Activated naive CD8-positive, alpha-beta T cell treated with anti-CD3 and anti-CD28 coated beads, Interleukin-2, amount 10 ng/mL, durations not matched to agents 7 days and 5 days (primary cell): ENCODE measurements at regions not wholly inside any gene's neighbourhood (a gene's known extent, or its start where the extent isn't known, plus 50 kb on each side); places are given as distances from the start of the nearest gene placed in this dataset.

Experiments used
- ATAC-seq: fragments of 150-1000 bp; cut with Tn5 transposase; one replicate; pipeline ENCODE4 v1.10.0; 2021; ENCODE audit warnings: low read depth, moderate library complexity
- POLR2A ChIA-PET: fragments of 350-600 bp; sonication (Branson Sonifier 250); formaldehyde crosslinking; loops from one replicate; lab custom pipeline; 2021; ENCODE audit warnings: antibody characterized with exemption; lab: Charles Lee
- DNase-seq: peaks from one replicate; pipeline ENCODE4 v3.0.0; 2021
- H3K27ac Mint-ChIP-seq: one replicate; pipeline ENCODE4 v1.8.0; 2022; ENCODE audit warnings: mild to moderate bottlenecking, mixed read lengths
- H3K27me3 Mint-ChIP-seq: one replicate; pipeline ENCODE4 v1.8.0; 2022; ENCODE audit warnings: mild to moderate bottlenecking, moderate library complexity, mixed read lengths
- H3K36me3 Mint-ChIP-seq: one replicate; pipeline ENCODE4 v1.8.0; 2021; ENCODE audit warnings: mild to moderate bottlenecking, mixed read lengths
- H3K4me1 Mint-ChIP-seq: one replicate; pipeline ENCODE4 v1.8.0; 2021; ENCODE audit warnings: mixed read lengths
- H3K4me3 Mint-ChIP-seq: one replicate; pipeline ENCODE4 v1.8.0; 2022; ENCODE audit warnings: mild to moderate bottlenecking, moderate library complexity, mixed read lengths
- H3K9me3 Mint-ChIP-seq: one replicate; pipeline ENCODE4 v1.8.0; 2021; ENCODE audit warnings: mixed read lengths

DNA sequence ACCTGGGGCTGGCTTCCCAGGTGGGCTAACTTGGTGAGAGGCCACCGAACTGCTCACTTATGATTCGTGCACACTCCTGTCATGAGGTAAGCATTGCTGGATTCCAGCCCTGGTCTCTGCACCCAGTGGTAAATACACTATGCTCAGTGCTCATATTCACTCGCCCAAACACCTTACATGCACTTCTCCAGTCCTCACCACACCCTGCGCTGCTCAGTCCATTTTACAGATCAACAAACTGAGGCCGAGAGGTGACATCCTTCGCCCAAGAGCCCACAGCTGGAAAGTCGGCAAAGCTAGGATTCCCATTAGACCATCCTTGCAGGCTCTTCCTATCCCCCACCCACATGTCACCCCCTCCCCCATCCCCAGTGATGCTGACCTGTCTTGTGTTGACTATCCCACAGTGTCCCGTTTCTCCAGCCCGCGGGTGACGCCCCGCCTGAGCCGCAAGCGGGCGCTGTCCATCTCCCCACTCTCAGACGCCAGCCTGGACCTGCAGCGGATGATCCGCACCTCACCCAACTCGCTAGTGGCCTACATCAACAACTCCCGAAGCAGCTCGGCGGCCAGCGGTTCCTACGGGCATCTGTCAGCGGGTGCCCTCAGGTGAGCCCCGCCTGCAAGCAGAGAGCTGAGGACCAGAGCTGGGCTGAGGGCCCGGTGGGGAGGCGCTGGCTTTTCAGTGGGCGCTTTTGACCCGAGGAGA is 232.8 kb downstream of the GLI2 start:
- no peak overlapping the region for H3K4me3 Mint-ChIP-seq
- no peak for DNase-seq
- ATAC-seq, result no peak
- H3K9me3 Mint-ChIP-seq, result no peaks in the 10 kb centered on the region
- H3K36me3 Mint-ChIP-seq, result no peaks in the 10 kb centered on the region
- H3K4me1 Mint-ChIP-seq, result no peaks in the 10 kb centered on the region
- no peaks in the 10 kb centered on the region for H3K27me3 Mint-ChIP-seq
- POLR2A ChIA-PET, result no interaction called here
- H3K27ac Mint-ChIP-seq, result no peak overlapping the region

DNA sequence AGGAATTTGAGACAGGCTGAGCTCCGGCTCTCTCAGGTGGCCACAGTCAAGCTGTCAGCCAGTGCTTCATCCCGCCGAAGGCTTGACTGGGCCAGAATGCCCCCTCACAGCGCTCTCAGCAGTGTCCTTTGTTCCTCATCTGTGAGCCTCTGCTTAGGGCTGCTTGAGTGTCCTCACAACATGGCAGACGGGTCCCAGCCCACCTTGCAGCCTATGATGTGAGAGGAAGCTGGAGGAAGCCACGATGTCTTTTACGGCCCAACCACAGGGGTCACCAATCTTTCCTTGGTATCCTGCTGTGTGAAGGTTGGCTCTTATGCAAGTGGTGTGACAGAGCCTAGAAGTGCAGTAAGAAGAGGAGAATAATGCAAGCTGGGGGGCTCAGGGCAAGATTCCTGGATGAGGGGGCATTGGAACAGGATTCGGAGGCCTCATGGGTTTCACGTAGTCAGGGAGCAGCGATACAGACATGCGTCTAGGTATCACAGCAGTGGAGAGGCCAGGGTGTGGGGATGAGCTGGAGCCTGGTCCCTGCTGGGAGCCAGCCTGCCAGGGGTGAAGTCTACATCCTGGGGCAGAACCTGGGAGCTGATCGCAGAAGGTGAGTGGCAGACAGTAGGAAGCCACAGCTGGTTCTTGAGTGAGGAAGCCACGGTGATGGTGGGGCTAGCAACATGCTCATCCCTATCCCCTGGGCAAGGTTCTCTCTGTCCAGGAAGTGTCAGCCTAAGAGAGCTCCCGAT is 234.1 kb downstream of the GLI2 start:
- H3K27me3 Mint-ChIP-seq, result no peaks in the 10 kb centered on the region
- POLR2A ChIA-PET, result no interaction called here
- DNase-seq (no peak), ATAC-seq (no peak)
- H3K9me3 Mint-ChIP-seq, result no peaks in the 10 kb centered on the region
- no peaks in the 10 kb centered on the region for H3K4me1 Mint-ChIP-seq
- H3K36me3 Mint-ChIP-seq, result no peaks in the 10 kb centered on the region
- H3K4me3 Mint-ChIP-seq, result no peak overlapping the region
- no peak overlapping the region for H3K27ac Mint-ChIP-seq

DNA sequence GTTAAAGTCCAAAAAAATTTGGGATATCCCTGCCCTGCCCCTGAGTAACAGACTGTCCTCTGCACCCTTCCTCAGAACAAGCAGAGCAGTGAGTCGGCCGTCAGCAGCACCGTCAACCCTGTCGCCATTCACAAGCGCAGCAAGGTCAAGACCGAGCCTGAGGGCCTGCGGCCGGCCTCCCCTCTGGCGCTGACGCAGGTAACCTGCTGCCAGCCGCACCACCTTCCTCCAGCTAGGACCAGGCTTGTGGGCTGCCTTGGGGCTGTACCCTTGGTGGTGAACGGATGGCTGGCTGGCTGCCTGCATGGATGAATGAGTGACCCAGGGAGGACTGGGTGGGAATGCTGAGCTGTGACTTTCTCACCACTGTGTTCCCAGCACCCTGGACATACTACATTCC is 236.2 kb downstream of the GLI2 start:
- no peaks in the 10 kb centered on the region for H3K36me3 Mint-ChIP-seq
- H3K27me3 Mint-ChIP-seq, result no peaks in the 10 kb centered on the region
- H3K9me3 Mint-ChIP-seq, result no peaks in the 10 kb centered on the region
- no peaks in the 10 kb centered on the region for H3K4me1 Mint-ChIP-seq
- no peak overlapping the region for H3K27ac Mint-ChIP-seq
- no peak for ATAC-seq
- no peak for DNase-seq
- POLR2A ChIA-PET, result no interaction called here
- no peak overlapping the region for H3K4me3 Mint-ChIP-seq

DNA sequence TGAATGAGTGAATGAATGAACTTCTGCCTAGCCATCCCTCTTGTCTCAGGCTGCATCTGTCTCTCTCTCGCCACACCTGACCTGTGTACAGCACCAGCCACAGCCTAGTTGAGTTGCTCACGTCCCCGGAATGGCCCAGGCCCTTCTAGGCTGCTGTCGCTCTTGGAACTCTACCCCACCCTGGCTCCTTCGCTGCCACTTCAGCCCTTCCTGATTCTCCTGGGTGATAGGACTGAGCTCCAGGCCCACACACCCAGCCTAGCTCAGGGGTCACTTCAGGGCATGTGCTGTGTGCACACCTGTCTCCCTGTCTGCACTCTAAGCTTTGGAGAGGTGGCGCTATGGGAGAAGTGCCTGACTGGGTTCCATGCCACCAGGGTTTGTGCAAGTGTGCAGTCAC is 236.6 kb downstream of the GLI2 start:
- H3K9me3 Mint-ChIP-seq, result no peaks in the 10 kb centered on the region
- H3K36me3 Mint-ChIP-seq, result no peaks in the 10 kb centered on the region
- DNase-seq (no peak), ATAC-seq (no peak)
- POLR2A ChIA-PET, result no interaction called here
- no peaks in the 10 kb centered on the region for H3K4me1 Mint-ChIP-seq
- H3K4me3 Mint-ChIP-seq, result no peak overlapping the region
- H3K27ac Mint-ChIP-seq, result no peak overlapping the region
- no peaks in the 10 kb centered on the region for H3K27me3 Mint-ChIP-seq

DNA sequence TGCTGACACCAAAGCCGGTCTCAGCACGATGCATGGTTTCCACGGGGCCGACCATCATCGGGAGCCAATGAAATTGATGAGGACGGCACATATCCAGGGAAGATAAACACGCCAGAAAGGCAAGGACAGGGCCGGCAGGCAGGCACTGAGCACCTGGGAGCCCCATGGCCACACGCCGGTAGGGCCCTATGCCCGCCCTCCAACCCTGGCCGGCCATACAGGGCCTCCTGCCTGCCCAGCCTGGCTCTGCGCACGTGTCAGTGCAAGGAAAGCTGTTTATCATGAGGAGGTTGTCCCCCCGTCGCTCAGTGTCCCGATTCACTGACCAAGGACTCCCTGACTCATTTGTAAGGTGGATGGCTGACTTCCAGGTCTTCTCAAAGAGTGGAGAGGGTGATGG is 237.5 kb downstream of the GLI2 start:
- DNase-seq (no peak), ATAC-seq (no peak)
- Mint-ChIP-seq H3K27ac (no peak overlapping the region), H3K27me3 (no peaks in the 10 kb centered on the region), H3K36me3 (no peaks in the 10 kb centered on the region), H3K9me3 (no peaks in the 10 kb centered on the region), H3K4me3 (no peak overlapping the region), H3K4me1 (no peaks in the 10 kb centered on the region)
- POLR2A ChIA-PET, result no interaction called here

DNA sequence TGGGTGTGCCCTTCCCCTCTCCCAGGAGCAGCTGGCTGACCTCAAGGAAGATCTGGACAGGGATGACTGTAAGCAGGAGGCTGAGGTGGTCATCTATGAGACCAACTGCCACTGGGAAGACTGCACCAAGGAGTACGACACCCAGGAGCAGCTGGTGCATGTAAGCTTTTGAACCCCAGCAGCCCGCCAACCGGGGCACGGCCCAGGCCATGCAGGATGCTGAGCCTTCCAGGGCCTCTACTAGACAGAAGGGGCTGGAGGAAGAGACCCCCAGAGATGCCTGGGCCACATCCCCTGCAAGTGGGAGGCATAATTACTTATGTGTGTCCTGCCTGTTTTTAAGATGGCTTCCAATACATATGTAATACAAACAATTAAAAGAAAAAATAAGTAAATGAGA is 239.3 kb downstream of the GLI2 start:
- H3K27ac Mint-ChIP-seq, result no peak overlapping the region
- no peak overlapping the region for H3K4me3 Mint-ChIP-seq
- no peaks in the 10 kb centered on the region for H3K27me3 Mint-ChIP-seq
- H3K36me3 Mint-ChIP-seq, result no peaks in the 10 kb centered on the region
- H3K9me3 Mint-ChIP-seq, result no peaks in the 10 kb centered on the region
- no peaks in the 10 kb centered on the region for H3K4me1 Mint-ChIP-seq
- DNase-seq (no peak), ATAC-seq (no peak)
- POLR2A ChIA-PET, result no interaction called here

DNA sequence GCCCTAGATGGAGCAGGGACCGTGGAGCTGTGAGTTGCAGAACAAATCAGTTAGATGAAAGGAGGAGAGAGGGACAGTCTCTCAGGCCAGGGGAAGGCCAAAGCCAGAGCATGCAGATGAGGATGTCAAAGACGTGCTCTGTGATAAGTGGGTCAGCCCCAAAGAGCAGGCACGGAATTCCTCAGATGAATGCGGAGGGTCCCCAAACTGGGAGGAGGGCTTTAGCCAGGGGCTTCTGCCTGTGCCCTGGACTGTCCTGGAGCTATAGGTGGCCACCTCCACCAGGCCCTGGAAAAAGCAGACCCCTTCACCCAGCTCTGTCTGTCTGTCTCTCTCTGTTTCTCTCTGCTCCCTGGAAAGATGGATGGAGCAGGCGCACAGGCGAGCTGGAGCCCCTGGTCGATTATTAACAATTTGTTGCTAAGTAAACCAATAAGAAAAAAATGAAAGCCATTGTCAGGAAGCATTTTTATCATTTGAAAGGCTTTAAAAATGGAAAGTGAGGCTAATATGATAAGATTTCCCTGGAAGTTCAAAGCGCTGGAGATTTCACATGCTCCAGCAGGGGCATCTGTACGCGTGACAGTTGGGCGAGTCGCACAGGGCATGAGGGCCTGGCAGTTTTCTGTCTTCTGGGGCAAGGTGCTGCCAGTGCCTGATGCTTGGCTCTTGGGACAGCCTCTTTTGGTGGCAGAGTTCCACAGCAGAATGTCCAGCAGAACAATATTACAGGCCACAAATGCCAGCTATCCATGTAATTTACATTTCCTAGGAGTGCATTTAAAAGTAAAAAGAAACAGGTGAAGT is 241.0 kb downstream of the GLI2 start:
- no peaks in the 10 kb centered on the region for H3K36me3 Mint-ChIP-seq
- H3K4me3 Mint-ChIP-seq, result no peak overlapping the region
- no peaks in the 10 kb centered on the region for H3K4me1 Mint-ChIP-seq
- POLR2A ChIA-PET, result no interaction called here
- no peaks in the 10 kb centered on the region for H3K27me3 Mint-ChIP-seq
- DNase-seq (no peak), ATAC-seq (no peak)
- H3K9me3 Mint-ChIP-seq, result no peaks in the 10 kb centered on the region
- H3K27ac Mint-ChIP-seq, result no peak overlapping the region

DNA sequence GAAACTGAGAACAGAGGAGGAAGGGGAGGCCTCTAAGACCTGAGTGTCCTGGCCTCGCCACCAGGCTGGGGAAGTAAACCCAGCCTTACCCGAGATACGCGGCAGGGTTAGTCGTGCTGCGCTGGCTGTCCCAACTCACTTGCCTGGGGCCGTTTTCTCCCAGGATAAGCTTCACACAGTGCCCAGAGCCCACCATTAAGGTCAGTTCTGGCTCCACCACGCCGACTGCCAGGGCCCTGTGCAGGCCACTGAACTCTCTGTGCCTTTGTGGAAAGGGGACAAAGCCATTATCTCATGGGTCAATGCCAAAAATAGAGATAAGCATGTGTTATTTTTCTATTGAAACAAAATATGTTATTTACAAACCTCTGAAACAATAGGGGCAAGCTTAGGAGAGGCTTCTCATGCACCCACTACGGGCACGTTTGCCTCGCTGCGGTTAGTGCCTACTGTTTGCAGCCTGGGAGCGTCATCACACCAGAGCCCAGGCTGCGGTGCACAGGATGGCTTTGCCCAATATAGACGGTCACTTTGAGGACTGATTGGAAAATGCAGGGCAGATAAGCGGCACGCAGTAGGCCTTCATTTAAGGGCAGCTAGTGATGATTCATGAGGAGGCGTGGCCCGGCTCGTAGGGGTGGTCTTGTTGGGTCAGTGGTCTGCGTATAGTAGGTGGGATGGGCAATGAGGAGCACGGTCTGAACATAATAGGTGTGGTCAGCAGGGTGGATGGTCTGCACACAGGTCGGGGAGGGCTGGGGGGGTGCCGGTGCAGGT is 242.1 kb downstream of the GLI2 start:
- DNase-seq, result no peak
- no peaks in the 10 kb centered on the region for H3K36me3 Mint-ChIP-seq
- no peak for ATAC-seq
- POLR2A ChIA-PET, result no interaction called here
- no peaks in the 10 kb centered on the region for H3K9me3 Mint-ChIP-seq
- H3K4me3 Mint-ChIP-seq, result no peak overlapping the region
- H3K27me3 Mint-ChIP-seq, result no peaks in the 10 kb centered on the region
- H3K4me1 Mint-ChIP-seq, result no peaks in the 10 kb centered on the region
- H3K27ac Mint-ChIP-seq, result no peak overlapping the region

DNA sequence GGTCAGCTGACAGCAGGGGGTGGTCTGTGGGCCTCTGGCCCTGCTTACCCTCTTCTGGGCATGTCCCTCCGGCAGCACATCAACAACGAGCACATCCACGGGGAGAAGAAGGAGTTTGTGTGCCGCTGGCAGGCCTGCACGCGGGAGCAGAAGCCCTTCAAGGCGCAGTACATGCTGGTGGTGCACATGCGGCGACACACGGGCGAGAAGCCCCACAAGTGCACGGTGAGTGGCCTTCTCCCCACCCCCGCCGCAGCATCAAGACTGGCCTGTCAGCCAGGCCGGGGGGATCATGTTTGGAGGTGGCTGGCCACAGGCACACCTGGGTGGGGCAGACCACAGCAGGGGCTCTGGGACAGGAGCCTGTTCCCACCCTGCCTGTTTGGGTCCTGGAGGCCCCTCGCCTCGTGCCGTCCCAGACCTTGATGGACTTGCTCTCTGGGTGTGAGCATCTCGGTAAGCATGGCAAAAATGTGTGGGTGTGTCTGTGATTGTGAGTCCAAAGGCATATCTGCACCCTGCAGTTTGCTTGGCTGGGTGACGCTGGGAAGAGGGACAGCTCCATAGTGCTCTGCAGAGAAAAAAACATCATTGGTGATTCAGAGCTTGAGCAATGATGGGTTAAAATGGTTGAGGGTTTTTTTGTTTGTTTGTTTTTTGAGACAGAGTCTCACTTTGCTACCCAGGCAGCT is 242.8 kb downstream of the GLI2 start:
- no peak overlapping the region for H3K27ac Mint-ChIP-seq
- ATAC-seq (no peak), DNase-seq (no peak)
- H3K4me1 Mint-ChIP-seq, result no peaks in the 10 kb centered on the region
- POLR2A ChIA-PET, result no interaction called here
- H3K9me3 Mint-ChIP-seq, result no peaks in the 10 kb centered on the region
- H3K36me3 Mint-ChIP-seq, result no peaks in the 10 kb centered on the region
- H3K4me3 Mint-ChIP-seq, result no peak overlapping the region
- H3K27me3 Mint-ChIP-seq, result no peaks in the 10 kb centered on the region

DNA sequence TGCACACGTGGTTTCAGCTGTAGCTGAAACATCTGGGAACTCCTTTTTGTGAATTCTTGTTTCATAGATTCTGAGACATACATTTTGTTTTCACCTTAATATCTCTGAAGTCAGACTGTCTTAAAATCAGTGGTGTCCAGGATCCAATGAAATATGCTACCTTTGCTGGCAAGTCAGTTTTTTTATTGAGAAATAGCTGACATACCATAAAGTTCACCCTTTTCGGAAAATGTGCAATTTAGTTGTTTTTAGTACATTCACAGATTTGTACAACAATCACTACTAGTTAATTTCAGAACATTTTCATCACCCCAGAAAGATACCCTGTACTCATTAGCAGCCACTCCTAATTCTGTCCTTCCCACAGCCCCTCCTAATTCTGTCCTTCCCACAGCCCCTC is 243.7 kb downstream of the GLI2 start:
- no peaks in the 10 kb centered on the region for H3K4me1 Mint-ChIP-seq
- H3K27ac Mint-ChIP-seq, result no peak overlapping the region
- POLR2A ChIA-PET, result no interaction called here
- ATAC-seq (no peak), DNase-seq (no peak)
- no peak overlapping the region for H3K4me3 Mint-ChIP-seq
- no peaks in the 10 kb centered on the region for H3K9me3 Mint-ChIP-seq
- no peaks in the 10 kb centered on the region for H3K36me3 Mint-ChIP-seq
- no peaks in the 10 kb centered on the region for H3K27me3 Mint-ChIP-seq

DNA sequence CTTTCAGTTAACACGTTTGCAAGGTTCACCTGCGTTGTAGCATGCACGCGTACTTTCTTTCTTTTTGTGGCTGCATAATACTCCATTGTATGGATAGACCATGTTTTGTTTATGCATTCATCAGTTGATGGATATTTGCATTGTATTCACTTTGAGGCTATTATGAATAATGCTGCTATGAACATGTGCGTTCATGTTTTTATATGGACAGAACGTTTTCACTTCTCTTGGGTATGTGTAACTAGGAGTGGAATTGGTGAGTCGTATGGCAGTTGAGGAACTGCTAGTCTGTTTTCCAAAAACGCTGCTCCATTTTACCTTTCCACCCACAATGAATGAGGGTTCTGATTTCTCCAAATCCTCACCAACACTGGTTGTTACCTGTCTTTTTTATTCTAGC is 244.3 kb downstream of the GLI2 start:
- Mint-ChIP-seq H3K4me1 (no peaks in the 10 kb centered on the region), H3K36me3 (no peaks in the 10 kb centered on the region), H3K9me3 (no peaks in the 10 kb centered on the region), H3K27me3 (no peaks in the 10 kb centered on the region), H3K4me3 (no peak overlapping the region), H3K27ac (no peak overlapping the region)
- ATAC-seq (no peak), DNase-seq (no peak)
- POLR2A ChIA-PET, result no interaction called here

DNA sequence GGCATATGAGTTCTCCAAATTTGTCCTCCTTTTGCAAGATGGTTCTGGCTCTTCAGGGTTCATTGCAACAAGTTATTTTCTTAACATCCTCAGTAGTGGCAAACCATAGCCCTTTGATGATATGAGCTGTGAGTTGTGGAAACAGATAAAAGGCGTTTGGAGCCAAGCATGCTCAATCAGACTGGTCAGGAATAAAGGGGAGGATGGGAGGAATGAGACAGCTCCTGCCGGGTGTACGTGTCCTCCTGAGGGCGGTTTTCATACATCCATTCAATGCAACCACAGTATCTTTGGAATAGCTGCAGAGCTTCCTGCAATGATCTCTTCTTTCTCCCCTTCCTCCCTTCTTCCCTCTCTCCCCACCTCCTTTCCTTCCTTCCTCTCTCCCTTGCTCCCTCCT is 245.8 kb downstream of the GLI2 start:
- H3K36me3 Mint-ChIP-seq, result no peaks in the 10 kb centered on the region
- no peak overlapping the region for H3K27ac Mint-ChIP-seq
- no peaks in the 10 kb centered on the region for H3K4me1 Mint-ChIP-seq
- ATAC-seq (no peak), DNase-seq (no peak)
- H3K9me3 Mint-ChIP-seq, result no peaks in the 10 kb centered on the region
- H3K27me3 Mint-ChIP-seq, result no peaks in the 10 kb centered on the region
- H3K4me3 Mint-ChIP-seq, result no peak overlapping the region
- POLR2A ChIA-PET, result no interaction called here

DNA sequence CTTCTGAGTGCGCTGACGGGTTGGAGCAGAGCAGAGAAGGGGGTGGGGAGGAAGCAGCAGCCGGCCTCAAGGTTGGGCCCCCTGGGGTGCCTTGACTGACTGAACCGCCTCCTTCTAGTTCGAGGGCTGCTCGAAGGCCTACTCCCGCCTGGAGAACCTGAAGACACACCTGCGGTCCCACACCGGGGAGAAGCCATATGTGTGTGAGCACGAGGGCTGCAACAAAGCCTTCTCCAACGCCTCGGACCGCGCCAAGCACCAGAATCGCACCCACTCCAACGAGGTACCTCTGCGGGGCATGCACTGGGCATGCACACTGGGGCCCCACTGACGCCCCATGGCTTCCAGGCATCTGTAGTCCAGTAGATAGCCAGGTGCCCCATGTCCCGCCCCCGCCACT is 246.9 kb downstream of the GLI2 start:
- ATAC-seq, result no peak
- no peaks in the 10 kb centered on the region for H3K9me3 Mint-ChIP-seq
- no peaks in the 10 kb centered on the region for H3K36me3 Mint-ChIP-seq
- H3K27ac Mint-ChIP-seq, result no peak overlapping the region
- POLR2A ChIA-PET, result no interaction called here
- no peak overlapping the region for H3K4me3 Mint-ChIP-seq
- H3K4me1 Mint-ChIP-seq, result no peaks in the 10 kb centered on the region
- no peak for DNase-seq
- no peaks in the 10 kb centered on the region for H3K27me3 Mint-ChIP-seq
